H9 (cell line): ENCODE measurements at regions not wholly inside any gene's neighbourhood (a gene's known extent, or its start where the extent isn't known, plus 50 kb on each side); places are given as distances from the start of the nearest gene placed in this dataset.

ENCODE experiments used
- DNase-seq: peaks from one replicate; pipeline ENCODE4 v3.0.0-alpha.2; 2017
- H2AFZ ChIP-seq: one replicate; pipeline ENCODE4 v1.6.1; 2013; ENCODE audit warnings: mild to moderate bottlenecking, low read length, control low read depth, moderate library complexity
- H2AK5ac ChIP-seq: 2 replicates; pipeline ENCODE4 v1.6.1; 2013; ENCODE audit warnings: low read length, control low read depth, mixed read lengths; ENCODE audit not compliant: insufficient read length
- H2BK120ac ChIP-seq: one replicate; pipeline ENCODE4 v1.6.1; 2013; ENCODE audit warnings: low read depth, mild to moderate bottlenecking, low read length, control low read depth, inconsistent platforms; ENCODE audit not compliant: poor library complexity, severe bottlenecking
- H2BK12ac ChIP-seq: 2 replicates; pipeline ENCODE4 v1.6.1; 2013; ENCODE audit warnings: low read length, control low read depth, mixed read lengths, low read depth; ENCODE audit not compliant: insufficient read length
- H2BK15ac ChIP-seq: 2 replicates; pipeline ENCODE4 v1.6.1; 2013; ENCODE audit warnings: low read depth, low read length, control low read depth
- H2BK20ac ChIP-seq: one replicate; pipeline ENCODE4 v1.6.1; 2013; ENCODE audit warnings: low read depth, mild to moderate bottlenecking, low read length, control low read depth, inconsistent platforms; ENCODE audit not compliant: poor library complexity, severe bottlenecking
- H2BK5ac ChIP-seq: 2 replicates; pipeline ENCODE4 v1.6.1; 2013; ENCODE audit warnings: low read length, control low read depth, mixed read lengths; ENCODE audit not compliant: insufficient read length
- H3K14ac ChIP-seq: 2 replicates; pipeline ENCODE4 v1.6.1; 2013; ENCODE audit warnings: low read length, control low read depth; ENCODE audit not compliant: insufficient read depth
- H3K18ac ChIP-seq: 2 replicates; pipeline ENCODE4 v1.6.1; 2013; ENCODE audit warnings: low read depth, mild to moderate bottlenecking, mixed read lengths, low read length, control low read depth; ENCODE audit not compliant: insufficient read length
- H3K23ac ChIP-seq: 2 replicates; pipeline ENCODE4 v1.6.1; 2013; ENCODE audit warnings: low read length, control low read depth, mixed read lengths, low read depth; ENCODE audit not compliant: insufficient read length
- H3K23me2 ChIP-seq: 2 replicates; pipeline ENCODE4 v1.6.1; 2013; ENCODE audit warnings: low read depth, mild to moderate bottlenecking, mixed read lengths, low read length, control low read depth; ENCODE audit not compliant: insufficient read length, poor library complexity, severe bottlenecking
- H3K27ac ChIP-seq: 2 replicates; pipeline ENCODE4 v1.5.1; 2013; ENCODE audit warnings: low read length, control low read depth, mixed read lengths, low read depth; ENCODE audit not compliant: insufficient read length
- H3K27me3 ChIP-seq: 2 replicates; pipeline ENCODE4 v1.6.1; 2013; ENCODE audit warnings: low read length, control low read depth, inconsistent platforms; ENCODE audit not compliant: insufficient read depth
- H3K4ac ChIP-seq: 2 replicates; pipeline ENCODE4 v1.6.1; 2013; ENCODE audit warnings: low read depth, mild to moderate bottlenecking, control low read depth, inconsistent platforms, low read length, moderate library complexity
- H3K4me1 ChIP-seq: 2 replicates; pipeline ENCODE4 v1.6.1; 2013; ENCODE audit warnings: low read length, control low read depth, inconsistent platforms; ENCODE audit not compliant: insufficient read depth
- H3K4me2 ChIP-seq: 2 replicates; pipeline ENCODE4 v1.6.1; 2013; ENCODE audit warnings: low read length, control low read depth, mixed read lengths; ENCODE audit not compliant: insufficient read length, insufficient read depth
- H3K56ac ChIP-seq: 2 replicates; pipeline ENCODE4 v1.6.1; 2013; ENCODE audit warnings: low read depth, mild to moderate bottlenecking, mixed read lengths, low read length, control low read depth; ENCODE audit not compliant: insufficient read length
- H3K79me1 ChIP-seq: 2 replicates; pipeline ENCODE4 v1.6.1; 2013; ENCODE audit warnings: low read depth, mild to moderate bottlenecking, moderate library complexity, low read length, control low read depth, inconsistent platforms; ENCODE audit not compliant: insufficient read depth, poor library complexity, severe bottlenecking
- H3K79me2 ChIP-seq: 2 replicates; pipeline ENCODE4 v1.6.1; 2013; ENCODE audit warnings: low read length, control low read depth, inconsistent platforms; ENCODE audit not compliant: insufficient read depth
- H3K9ac ChIP-seq: 2 replicates; pipeline ENCODE4 v1.6.1; 2013; ENCODE audit warnings: low read length, control low read depth, mixed read lengths; ENCODE audit not compliant: insufficient read length; ENCODE audit errors: extremely low read depth
- H3K9me3 ChIP-seq: one replicate; pipeline ENCODE4 v1.6.1; 2013; ENCODE audit warnings: low read depth, low read length, inconsistent platforms; ENCODE audit not compliant: control insufficient read depth
- H3T11ph ChIP-seq: one replicate; pipeline ENCODE4 v1.6.1; 2013; ENCODE audit warnings: mild to moderate bottlenecking, low read length, control low read depth, inconsistent platforms
- H4K20me1 ChIP-seq: one replicate; pipeline ENCODE4 v1.6.1; 2013; ENCODE audit not compliant: control insufficient read depth, insufficient read length, insufficient read depth
- H4K5ac ChIP-seq: 2 replicates; pipeline ENCODE4 v1.6.1; 2013; ENCODE audit warnings: low read depth, mild to moderate bottlenecking, mixed read lengths, low read length, control low read depth; ENCODE audit not compliant: insufficient read length
- H4K8ac ChIP-seq: replicated peaks from 2 replicates; pipeline ENCODE4 v1.6.1; 2013; ENCODE audit warnings: low read length, control low read depth, mixed read lengths, low read depth; ENCODE audit not compliant: insufficient read length
- H4K91ac ChIP-seq: 2 replicates; pipeline ENCODE4 v1.6.1; 2013; ENCODE audit warnings: low read depth, mild to moderate bottlenecking, moderate library complexity, mixed read lengths, low read length, control low read depth; ENCODE audit not compliant: insufficient read length
- H3K27ac Mint-ChIP-seq, 3 experiments: 2 replicates in 2 of 3; 3 replicates in 1 of 3; pipeline ENCODE4 v1.8.0; 2020 to 2021; ENCODE audit warnings: mixed read lengths in 3 of 3, mild to moderate bottlenecking in 1 of 3, moderate library complexity in 1 of 3
- H3K27me3 Mint-ChIP-seq: 2 replicates; pipeline ENCODE4 v1.8.0; 2021; ENCODE audit warnings: low read depth, mild to moderate bottlenecking, moderate library complexity, mixed read lengths
- H3K36me3 Mint-ChIP-seq, 3 experiments: 2 replicates in 2 of 3; 3 replicates in 1 of 3; pipeline ENCODE4 v1.8.0; 2020 to 2021; ENCODE audit warnings: low read depth in 3 of 3, mixed read lengths in 3 of 3; ENCODE audit not compliant: insufficient read depth in 1 of 3
- H3K4me1 Mint-ChIP-seq, 2 experiments: 2 replicates each; pipeline ENCODE4 v1.8.0; 2020; ENCODE audit warnings: mixed read lengths in 2 of 2
- H3K4me3 Mint-ChIP-seq, 2 experiments: 2 replicates in 1 of 2; 3 replicates in 1 of 2; pipeline ENCODE4 v1.8.0; 2020 to 2021; ENCODE audit warnings: mild to moderate bottlenecking in 2 of 2, mixed read lengths in 2 of 2, moderate library complexity in 1 of 2
- H3K9me3 Mint-ChIP-seq, 2 experiments: 2 replicates in 1 of 2; 3 replicates in 1 of 2; pipeline ENCODE4 v1.8.0; 2020; ENCODE audit warnings: mild to moderate bottlenecking in 2 of 2, mixed read lengths in 2 of 2, moderate library complexity in 1 of 2
- WGBS: extraction: QIAGEN DNeasy Blood & Tissue Kit; methylation state at CpG from one replicate; pipeline ENCODE4 v1.1.7; 2013; ENCODE audit warnings: missing lambda C conversion rate, low lambda C conversion rate, mixed read lengths; ENCODE audit not compliant: insufficient read length; ENCODE audit errors: extremely low coverage; 5-methylcytosine and 5-hydroxymethylcytosine counted together
- TF ChIP-seq, protein P1 (sequence below): fragments of 200-600 bp; sonication (generic); conservative IDR thresholded peaks from 3 replicates; pipeline ENCODE4 v1.8.0; 2021; ENCODE audit warnings: antibody characterized with exemption, mild to moderate bottlenecking

- H3K23ac ChIP-seq: no peak overlapping the region
- peaks cover 35 to 40% of the 10 kb centered on the region in 2 experiments for H3K4me1 Mint-ChIP-seq
- no peaks in the 10 kb centered on the region for H3K79me2 ChIP-seq
- H3K27me3 ChIP-seq: no peaks in the 10 kb centered on the region
- H4K20me1 ChIP-seq: no peaks in the 10 kb centered on the region
- H2BK12ac ChIP-seq: no peak overlapping the region
- no peak overlapping the region for H3K14ac ChIP-seq
- H2BK5ac ChIP-seq: no peak overlapping the region
- no peak overlapping the region for H2BK15ac ChIP-seq
- H3K9me3 Mint-ChIP-seq: no peaks in the 10 kb centered on the region
- TF ChIP-seq, protein P1, sequence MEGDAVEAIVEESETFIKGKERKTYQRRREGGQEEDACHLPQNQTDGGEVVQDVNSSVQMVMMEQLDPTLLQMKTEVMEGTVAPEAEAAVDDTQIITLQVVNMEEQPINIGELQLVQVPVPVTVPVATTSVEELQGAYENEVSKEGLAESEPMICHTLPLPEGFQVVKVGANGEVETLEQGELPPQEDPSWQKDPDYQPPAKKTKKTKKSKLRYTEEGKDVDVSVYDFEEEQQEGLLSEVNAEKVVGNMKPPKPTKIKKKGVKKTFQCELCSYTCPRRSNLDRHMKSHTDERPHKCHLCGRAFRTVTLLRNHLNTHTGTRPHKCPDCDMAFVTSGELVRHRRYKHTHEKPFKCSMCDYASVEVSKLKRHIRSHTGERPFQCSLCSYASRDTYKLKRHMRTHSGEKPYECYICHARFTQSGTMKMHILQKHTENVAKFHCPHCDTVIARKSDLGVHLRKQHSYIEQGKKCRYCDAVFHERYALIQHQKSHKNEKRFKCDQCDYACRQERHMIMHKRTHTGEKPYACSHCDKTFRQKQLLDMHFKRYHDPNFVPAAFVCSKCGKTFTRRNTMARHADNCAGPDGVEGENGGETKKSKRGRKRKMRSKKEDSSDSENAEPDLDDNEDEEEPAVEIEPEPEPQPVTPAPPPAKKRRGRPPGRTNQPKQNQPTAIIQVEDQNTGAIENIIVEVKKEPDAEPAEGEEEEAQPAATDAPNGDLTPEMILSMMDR: no peak
- H4K5ac ChIP-seq: no peak overlapping the region
- H3K9ac ChIP-seq: no peak overlapping the region
- H3K36me3 Mint-ChIP-seq: no peaks in the 10 kb centered on the region
- no peak overlapping the region for H4K8ac ChIP-seq
- H3K4me1 ChIP-seq: peaks cover 6% of the 10 kb centered on the region; the same call in 1 of the 2 replicates
- H3K27ac Mint-ChIP-seq: peak overlapping the region in 1 of 3 experiments; percentile 68; a peak in 1 of 7 replicates
- no peak overlapping the region for H3K56ac ChIP-seq
- no peaks in the 10 kb centered on the region for H3K23me2 ChIP-seq
- no peak overlapping the region for H3K4ac ChIP-seq
- H3K18ac ChIP-seq: no peak overlapping the region
- H2AK5ac ChIP-seq: no peak overlapping the region
- no peak overlapping the region for H2BK20ac ChIP-seq
- H3T11ph ChIP-seq: no peak overlapping the region
- H3K27ac ChIP-seq: no peak overlapping the region
- H3K4me2 ChIP-seq: no peak overlapping the region
- no peak overlapping the region; a peak in 1 of 5 replicates for H3K4me3 Mint-ChIP-seq
- no peak overlapping the region for H4K91ac ChIP-seq
- no peak overlapping the region for H2BK120ac ChIP-seq
- 100% methylated on average over 2 of the region's 13 CpGs for WGBS
- DNase-seq: no peak
- no peak overlapping the region for H2AFZ ChIP-seq
- no peaks in the 10 kb centered on the region for H3K9me3 ChIP-seq
- no peaks in the 10 kb centered on the region for H3K79me1 ChIP-seq
- H3K27me3 Mint-ChIP-seq: peaks cover under 1% of the 10 kb centered on the region; the same call in 1 of the 2 replicates
These were observed 71.7 kb downstream of the C16orf95 start for GRCh38 chr16:87245511-87245910.
